Medulla oblongata (tissue), 1 donor: ENCODE measurements at regions not wholly inside any gene's neighbourhood (a gene's known extent, or its start where the extent isn't known, plus 50 kb on each side); places are given as distances from the start of the nearest gene placed in this dataset.

Experiments
- DNase-seq: peaks from one replicate; pipeline ENCODE4 v3.0.0-alpha.2; 2015; ENCODE audit errors: extremely low spot score

DNA sequence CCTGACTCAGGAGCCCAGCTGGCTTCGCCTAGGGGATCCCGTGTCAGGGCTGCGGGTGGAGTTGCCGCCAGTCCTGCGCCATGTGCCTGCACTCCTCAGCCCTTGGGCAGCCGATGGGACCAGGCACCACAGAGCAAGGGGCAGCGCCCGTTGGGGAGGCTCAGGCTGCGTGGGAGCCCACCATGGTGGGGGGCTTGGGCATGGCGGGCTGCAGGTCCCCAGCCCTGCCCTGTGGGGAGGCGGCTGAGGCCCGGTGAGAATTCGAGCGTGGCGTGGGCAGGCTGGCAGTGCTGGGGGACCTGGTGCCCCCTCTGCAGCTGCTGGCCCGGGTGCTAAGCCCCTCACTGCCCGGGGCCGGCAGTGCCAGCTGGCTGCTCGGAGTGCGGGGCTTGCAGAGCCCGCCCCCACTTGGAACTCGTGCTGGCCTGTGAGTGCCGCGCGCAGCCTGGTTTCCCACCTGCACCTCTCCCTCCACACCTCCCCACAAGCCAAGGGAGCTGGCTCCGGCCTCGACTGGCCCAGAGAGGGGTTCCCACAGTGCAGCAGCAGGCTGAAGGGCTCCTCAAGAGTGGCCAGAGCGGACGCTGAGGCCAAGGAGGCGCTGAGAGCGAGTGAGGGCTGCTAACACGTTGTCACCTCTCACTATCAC lies 135.1 kb upstream of the SEL1L start:
- DNase-seq, result no peak

DNA sequence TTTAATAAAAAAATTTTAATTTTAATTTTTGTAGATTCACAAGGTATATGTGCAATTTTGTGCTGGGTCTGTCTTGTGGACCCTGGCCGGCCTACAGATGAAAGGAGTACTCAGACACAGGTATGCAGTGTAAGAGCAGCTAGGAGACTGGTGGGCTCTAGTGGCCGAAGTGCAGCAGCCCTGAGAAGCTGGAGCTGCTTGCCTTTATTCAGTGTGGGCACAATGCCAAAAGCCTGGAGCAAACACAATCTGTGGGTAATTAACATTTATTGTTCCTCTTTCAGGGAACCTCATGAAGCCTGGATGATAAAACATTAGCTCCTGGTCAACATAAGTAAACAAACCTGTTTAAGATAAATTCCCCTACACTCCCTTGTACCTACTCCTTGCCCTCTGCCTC lies 135.7 kb upstream of the SEL1L start:
- no peak for DNase-seq

DNA sequence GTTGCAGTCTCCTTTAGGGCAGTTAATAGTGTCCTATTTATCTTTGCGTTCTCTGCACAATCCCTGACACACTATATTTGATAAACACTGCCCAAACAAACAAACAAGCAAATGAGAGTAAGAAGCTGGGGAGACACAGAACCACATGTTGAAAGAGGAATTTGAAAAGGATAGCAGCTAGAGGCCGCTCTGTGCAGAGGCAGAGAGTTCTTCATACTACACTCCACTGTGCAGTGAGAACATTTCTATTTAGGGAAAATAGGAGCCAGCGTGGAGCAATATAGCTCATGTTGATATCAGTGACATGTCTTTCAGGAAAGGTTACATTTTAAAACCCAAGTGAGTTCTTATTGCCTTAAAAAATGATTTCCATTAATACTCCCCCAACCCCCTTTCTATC lies 140.3 kb upstream of the SEL1L start:
- DNase-seq, result no peak

DNA sequence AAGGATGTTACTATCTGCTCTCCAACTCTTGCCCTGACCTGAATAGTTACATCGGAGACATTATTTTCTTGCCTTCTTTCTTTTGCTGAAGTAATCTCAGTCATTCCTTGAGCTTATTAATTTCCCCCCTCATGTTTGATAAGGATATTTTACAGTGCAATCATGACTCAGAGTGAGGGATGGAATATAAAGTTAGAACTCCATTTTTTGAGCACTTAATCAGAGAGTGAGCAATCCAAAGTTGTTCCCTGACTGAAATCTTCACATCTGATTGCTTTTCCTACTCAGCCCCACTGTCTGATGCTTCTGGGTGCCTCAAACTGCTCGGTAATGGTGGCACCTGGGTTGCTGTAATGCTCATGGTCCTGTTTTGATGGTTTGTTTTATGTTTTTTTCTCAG lies 142.7 kb upstream of the SEL1L start:
- no peak for DNase-seq

DNA sequence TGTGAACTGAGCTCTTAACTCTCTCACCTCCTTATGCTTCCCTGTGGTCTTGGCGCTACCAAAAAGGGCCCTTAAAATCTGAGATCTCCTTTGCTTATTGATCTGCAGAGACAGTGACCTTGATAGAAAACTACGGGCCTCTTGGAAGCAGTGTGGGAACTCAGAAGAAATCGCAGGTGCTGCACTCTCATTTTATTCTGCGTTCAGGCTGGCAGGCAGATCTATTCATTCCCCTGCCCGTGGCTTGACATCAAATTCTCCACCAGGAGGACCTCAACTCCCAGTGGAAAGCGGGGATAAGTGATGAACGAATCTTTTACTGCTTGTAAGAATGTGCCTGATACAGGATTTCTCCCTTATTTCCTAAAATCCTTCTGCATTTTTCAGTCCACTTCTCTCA lies 143.2 kb upstream of the SEL1L start:
- DNase-seq, result no peak

DNA sequence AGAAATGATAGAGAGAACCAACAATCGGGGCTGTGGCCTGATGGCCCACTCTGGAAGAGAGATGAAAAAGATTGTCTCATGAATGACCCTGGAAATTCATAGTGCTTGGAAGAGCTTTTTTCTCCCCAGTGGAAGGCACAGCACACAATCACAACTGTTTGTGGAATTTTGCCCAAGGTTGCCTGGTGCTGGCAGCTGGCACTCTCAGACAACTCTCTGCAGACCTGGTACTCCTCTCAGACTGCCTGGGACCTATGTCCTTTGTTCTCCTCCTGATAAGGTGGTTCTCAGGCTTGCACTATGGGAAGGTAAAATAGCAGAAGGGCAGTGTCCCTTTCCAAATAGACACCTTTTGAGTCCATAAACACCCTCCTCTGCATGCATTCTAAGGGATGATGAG lies 144.1 kb upstream of the SEL1L start:
- no peak for DNase-seq

DNA sequence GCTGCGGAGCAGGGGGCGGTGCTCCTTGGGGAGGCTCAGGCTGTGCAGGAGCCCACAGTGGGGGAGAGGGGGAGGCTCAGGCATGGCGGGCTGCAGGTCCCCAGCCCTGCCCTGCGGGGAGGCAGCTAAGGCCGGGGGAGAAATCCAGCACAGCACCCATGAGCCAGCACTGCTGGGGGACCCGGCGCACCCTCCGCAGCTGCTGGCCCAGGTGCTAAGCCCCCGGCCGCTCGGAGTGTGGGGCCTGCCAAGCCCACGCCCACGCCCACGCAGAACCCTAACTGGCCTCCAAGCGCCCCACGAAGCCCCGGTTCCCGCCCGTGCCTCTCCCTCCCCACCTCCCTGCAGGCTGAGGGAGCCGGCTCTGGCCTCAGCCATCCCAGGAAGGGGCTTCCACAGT lies 145.6 kb upstream of the SEL1L start:
- no peak for DNase-seq

DNA sequence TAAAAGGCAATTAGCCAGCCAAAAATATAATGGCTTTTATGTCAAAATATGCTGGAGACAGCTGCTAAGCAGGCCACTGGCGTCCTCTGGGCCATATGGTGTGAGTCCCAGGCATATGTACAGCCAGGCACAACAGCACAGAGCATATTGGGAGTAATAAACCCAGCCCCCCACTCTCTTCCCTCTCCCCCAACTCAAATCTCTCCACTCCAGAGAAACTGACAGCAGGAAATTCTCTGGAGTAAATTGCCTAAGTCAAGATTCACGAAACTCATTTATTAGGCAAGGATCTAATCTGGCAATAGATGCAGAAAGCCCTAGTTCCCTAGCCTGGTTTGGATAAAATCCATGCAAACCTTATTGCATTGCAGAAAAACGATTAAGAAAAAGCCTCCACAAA lies 147.9 kb upstream of the SEL1L start:
- DNase-seq, result no peak

DNA sequence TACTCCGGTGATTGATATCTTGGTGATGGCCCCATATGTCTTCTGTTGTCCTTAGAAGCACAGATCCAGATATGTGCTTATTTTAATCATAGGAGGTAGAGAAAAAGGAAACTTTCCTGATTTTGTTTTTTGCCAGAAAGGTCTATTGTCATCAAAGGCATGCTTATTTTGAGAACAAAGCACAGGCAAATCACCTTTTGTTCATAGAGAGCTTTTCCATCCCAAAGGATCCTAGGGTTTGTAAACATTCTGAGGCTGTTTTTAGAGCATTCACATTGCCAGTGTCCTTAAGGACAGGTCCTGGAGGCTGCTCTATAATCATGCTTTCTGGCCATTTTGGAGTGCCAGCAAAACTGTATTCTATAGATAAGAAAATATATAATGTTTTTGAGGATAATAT lies 148.5 kb upstream of the SEL1L start:
- DNase-seq, result no peak

DNA sequence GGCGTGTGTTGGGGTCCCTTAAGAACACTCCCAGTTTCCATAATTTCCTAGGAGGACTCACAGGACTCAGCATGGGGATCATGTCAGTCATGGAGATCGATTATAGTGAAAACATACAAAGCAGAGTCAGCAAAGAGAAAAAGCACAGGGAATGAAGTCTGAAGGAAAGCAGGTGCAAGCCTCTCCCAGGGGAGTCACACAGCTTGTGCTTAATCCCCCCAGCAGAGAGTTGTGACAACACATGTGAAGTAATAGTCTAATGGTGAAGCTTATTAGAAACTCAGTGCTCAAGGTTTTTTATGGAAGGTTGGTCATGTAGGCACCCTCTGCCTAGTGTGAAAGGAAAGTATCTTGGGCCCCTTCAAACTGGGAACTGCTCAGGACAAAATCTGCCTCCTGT lies 149.0 kb upstream of the SEL1L start:
- no peak for DNase-seq

DNA sequence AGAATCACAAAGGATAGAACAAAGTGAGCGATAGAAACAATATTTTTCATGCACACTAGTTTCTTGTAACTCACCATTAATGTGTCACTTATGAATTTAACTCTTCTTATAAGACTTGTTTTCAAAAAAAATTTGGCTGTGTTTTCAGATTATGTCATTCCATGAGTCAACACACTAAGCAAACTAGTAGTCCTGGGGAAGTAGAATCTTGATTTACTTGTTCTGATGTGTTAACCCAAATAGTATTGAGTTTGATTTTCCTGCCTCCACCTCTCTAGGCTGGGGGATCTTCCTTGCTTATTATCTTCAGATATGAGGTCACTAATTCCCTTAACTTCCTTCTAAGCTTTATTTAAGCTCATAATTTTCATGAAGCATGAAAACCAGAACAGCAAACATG lies 151.0 kb upstream of the SEL1L start:
- no peak for DNase-seq

DNA sequence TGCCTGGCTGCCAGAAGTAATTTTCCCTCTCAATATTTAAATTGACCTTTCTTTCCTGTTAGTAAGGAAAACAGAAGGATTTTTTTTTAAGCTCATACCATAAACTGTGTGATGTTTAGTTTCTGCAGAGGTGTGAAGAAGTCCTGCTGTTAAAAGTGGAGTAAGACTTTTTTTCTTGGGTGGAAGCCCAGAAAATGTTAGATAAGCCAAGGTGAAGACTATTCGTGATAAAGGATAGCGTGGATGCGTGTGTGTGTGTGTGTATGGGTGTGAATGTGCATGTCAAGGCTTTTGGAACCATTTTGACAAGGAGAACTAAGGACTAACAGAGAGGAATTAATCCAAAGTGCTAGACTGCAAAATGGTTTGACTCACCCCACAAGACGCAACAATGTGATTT lies 152.9 kb upstream of the SEL1L start:
- no peak for DNase-seq

DNA sequence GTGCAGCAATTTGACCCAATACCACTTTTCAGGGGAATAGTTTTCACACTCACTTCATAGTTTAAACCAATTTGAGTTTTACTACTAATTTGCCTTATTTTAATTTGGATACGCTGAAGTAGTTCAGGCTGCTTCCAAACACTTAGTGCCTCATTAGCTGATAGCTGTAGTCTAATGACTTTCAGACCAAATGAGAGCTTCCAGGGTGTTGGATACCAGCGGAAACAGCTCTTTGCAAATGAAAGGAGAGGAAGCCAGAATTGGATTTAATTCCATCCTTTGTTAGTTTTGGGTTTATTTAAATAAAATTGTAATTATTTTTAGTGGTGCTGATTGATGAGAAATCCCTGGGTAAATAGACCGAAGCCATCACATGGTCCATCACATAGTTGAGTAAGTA lies 158.3 kb upstream of the SEL1L start:
- no peak for DNase-seq

DNA sequence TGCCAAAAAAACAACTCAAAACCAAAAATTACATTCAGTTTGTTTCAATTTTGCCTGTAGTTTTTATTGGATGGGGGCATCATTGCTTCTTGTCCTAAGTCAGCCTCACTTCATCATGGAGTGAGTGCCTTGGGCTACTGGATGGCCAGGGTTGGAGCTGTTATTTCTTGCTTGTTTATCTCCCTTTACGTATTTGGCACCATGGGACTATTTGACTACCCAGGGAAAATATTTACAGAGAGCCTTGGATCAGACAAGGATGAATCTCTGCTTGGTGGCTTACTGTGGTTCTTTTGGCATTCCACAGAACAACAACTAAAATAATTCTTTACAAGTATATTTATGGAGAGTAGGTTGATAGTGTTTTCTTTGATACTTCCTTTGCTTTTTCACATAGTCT lies 160.8 kb upstream of the SEL1L start:
- DNase-seq, result no peak

DNA sequence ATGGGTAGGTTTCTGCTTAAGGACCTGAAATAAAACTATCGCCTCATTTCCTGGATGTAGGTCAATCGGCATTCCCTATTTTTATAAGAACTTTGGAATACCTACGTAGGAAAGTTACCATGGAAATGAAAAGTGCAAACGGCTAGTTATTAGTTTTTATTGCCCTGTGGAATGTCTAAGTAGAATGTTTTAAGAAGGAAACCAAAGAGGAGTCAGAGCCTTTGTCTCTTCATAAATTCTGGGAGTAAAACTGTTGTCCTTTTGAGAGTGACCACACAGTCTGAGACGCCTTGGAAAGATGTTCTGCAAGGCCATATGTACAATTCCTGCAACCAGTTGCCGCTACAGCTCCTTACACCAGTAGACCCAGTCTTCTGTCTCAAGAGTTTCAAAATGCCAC lies 176.0 kb upstream of the SEL1L start:
- no peak for DNase-seq

DNA sequence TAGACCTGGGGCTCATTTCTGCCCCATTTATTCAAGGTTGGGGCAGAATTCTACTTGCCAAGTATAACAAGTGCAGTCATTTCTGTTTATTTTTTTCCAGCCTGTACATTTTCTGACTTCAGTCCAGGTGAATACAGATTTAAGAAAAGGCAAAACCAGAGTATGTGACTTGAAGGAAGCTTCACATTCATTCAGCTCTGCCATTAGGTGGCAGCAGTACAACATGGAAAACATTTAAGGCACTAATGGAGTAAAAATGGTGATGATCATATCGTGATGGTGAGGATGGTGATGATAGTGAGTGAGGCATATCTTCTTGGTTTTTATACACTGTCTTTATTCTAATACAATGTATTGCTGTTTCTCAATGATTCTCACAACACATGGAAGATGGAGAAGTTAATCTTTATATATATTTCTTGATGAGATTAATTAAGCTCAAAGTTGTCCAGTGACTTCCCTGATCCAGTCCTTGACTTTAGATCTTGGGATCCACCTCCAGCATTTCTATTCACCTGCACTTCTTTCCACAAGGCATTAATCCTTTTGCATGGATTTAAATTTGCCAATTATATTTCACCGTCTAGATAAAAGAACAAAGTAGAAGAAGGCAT lies 176.7 kb upstream of the SEL1L start:
- DNase-seq, result peak; percentile 73

DNA sequence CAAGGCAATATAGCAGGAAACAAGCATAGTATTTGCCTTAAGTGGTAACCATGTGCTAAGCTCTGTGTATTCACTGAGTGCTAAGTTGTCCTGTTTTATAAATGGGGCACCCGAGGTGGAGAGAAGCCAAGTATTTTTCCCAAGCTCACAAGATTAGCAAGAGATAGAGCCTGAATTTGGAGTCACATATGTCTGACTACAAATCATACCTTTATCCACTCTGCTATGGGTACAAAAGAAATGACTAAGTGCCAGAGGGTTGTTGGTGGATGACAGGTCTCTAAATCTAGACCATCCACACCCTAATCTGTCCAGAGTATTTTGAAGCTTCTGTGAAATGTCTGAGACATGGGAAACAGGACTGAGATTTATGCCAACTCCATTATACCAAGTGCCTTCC lies 182.1 kb upstream of the SEL1L start:
- no peak for DNase-seq

DNA sequence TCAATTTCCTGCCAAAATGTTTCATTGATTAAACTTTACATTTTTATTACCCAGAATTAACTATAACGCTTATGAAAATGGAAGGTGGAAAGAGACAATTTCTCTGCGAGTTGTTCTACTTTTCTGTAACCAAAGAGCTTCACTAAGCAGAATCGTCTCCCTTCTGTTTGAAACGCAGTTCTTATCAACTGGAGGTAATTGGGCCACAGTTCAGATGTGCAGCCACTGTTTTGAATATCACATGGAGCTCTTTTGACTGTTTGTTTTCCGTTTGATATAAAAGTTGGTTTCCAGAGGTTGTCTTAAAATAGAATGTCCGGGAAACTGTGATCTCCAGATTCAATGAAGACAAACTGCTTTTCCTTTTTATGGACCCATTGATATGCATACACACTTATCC lies 183.3 kb upstream of the SEL1L start:
- no peak for DNase-seq

DNA sequence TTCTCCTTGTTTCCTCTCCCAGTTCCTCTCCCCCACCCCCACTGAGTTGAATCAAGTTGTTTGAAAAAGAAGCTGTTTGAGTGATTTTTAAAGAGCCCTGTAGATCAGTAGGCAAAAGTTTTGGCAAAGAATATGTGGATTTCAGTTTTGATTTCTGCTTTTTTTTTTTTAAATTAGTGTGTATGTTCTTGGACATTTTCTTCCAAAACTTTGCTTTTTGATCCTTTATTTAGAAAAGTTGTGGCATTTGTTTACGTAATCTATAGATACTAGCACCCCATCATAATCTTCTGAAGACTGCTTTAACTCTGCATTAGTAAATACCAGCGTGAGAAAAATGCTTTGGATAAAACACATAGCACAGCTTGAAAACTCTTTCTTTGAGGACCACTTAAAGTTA lies 190.3 kb upstream of the SEL1L start:
- no peak for DNase-seq

DNA sequence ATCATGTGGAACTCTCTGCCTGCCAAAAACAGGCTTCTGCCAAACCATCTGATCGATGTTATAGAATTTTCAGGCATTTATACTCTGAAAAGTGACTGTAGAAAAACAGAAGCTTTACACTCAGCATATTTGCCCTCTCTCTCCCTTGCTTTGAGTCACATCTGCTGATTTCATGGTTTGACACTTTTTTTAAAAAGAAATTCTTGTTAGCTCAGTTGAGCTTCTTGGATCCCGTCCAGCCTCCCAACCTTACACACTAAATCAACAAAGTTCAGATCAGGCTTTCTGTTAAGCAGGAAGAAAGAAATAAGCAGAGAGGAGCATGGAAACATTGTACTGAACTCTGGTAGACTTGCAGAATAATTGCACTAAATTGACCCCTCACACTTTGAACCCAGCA lies 193.6 kb upstream of the SEL1L start:
- DNase-seq, result no peak

DNA sequence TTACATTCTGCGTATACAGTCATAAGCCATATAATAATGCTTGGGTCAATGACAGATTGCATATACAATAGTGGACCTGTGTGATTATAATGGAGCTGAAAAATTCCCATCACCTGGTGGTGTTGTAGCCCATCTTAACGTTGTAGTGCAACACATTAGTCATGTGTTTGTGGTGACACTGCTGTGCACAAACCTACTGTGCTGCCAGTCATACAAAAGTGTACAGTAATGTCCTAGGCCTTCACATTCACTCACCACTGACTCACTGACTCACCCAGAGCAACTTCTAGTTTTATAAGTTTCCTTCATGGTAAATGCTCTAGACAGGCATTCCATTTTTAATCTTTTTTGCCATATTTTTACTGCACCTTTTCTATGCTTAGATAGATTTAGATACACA lies 194.8 kb upstream of the SEL1L start:
- DNase-seq, result no peak

DNA sequence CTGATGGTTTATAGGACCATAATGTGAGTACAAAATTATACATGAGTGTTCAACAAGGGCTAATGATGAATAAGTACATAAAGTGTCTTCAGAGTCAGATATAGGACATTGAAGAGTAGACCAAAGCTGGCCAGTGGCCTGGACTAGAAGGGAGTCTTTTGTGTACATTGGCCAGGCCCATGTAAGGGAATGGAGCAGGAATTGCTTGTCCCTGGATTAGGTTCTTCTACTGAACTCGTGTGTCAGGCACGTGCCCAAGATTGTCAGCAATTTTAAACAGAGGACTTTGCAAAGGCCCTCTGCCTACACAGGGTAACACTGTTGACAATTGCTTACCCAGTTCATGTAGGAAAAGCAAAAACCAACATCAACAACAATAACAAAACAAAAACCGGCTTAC lies 196.0 kb upstream of the SEL1L start:
- DNase-seq, result no peak

DNA sequence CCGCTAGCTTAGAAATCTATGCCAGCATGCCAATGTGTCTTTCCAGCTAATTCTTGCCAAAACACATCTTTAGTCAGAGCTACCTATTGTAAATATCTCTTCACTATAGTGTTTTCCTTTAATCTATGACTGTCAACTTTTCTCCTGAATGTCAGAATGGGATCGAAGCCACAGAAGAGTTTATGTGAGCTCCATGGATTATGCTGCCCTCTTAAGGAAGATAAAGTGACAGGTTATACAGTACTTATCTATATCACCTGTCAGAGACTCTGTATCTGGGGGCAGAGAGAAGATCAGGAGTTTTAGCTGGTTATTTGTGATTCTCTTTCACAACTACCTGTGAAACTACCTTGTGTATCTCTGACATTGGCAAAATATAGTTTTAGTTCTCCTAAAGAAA lies 204.3 kb upstream of the SEL1L start:
- no peak for DNase-seq

DNA sequence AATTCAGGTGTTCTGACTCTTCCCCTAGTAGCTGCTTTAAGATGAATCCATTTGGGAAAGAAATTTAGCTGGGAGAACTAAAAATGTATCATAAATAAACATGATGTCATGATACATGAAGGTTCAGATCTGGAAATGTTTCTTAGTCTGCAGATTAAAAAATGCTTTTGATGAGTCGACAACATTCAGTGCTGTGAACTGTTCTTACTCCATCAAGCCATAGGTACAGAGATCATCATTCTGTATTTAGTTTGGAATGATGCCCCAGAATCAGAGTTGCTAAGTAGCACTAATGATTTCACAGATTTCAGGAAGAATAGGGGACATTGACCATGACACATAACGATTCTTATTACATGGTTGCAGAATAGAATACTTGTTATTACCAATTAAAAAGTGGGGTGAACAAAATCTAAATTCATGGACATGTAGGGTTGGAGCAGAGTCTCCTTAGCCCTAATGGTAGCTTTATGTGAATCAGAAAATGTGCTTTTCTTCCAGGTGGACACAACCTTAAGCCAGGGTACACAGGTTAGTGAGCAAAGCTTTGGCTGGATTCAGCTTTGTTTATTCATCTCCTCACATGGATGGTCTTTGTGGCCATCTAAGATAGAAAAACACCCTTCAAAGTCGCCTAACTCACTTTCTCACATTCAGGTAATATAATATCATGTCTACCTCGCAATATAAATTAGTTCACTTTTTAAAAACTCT lies 205.4 kb upstream of the SEL1L start:
- DNase-seq, result no peak
